ENCODE measurements at regions not wholly inside any gene's neighbourhood (a gene's known extent, or its start where the extent isn't known, plus 50 kb on each side); places are given as distances from the start of the nearest gene placed in this dataset.

DNA sequence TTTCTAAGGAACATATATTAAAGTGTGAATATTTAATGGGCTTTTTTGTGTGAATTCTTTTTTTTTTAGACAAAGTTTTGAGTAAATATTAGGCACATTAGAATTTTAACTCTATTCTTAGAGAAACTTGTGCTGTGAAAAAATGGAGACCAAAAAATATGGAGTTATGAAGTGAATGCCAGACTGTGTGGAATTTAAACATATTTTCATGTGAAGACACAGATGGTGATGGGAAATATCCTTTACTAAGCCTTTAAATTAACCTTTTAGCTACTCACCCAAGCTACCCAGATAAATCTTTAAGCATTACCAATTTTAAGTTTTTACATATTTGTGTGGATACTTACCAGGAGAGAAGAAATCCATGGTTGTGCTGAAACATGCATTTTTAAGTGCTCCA, 148.8 kb upstream of the OTX2 start:
- ChIA-PET POLR2A (interaction anchor here (0.6 kb wide), 1 partner anchor 127 kb away, joined by 3 read pairs; no protein-coding TSS in a partner anchor), CTCF (no interaction called here)
- in situ Hi-C loops (cut with HindIII; ENCODE audit: low pct_unique_long_range_greater_than_20kb, low sequenced_read_pairs) (no loop called here), intact Hi-C loops (cut with micrococcal nuclease; ENCODE audit: unreplicated experiment) (no loop called here)
- no peak overlapping the region for H3K4me3 ChIP-seq (ENCODE audit: low read depth in 2 of 2, low read length in 2 of 2)
- no peaks in the 10 kb centered on the region; the same call in 1 of the 2 replicates for H3K36me3 ChIP-seq (ENCODE audit: control insufficient read depth, insufficient read depth, low read length)
- no peak for DNase-seq (ENCODE audit: low read depth, low spot score)
- no peak for ATAC-seq
- TF ChIP-seq, protein P1, sequence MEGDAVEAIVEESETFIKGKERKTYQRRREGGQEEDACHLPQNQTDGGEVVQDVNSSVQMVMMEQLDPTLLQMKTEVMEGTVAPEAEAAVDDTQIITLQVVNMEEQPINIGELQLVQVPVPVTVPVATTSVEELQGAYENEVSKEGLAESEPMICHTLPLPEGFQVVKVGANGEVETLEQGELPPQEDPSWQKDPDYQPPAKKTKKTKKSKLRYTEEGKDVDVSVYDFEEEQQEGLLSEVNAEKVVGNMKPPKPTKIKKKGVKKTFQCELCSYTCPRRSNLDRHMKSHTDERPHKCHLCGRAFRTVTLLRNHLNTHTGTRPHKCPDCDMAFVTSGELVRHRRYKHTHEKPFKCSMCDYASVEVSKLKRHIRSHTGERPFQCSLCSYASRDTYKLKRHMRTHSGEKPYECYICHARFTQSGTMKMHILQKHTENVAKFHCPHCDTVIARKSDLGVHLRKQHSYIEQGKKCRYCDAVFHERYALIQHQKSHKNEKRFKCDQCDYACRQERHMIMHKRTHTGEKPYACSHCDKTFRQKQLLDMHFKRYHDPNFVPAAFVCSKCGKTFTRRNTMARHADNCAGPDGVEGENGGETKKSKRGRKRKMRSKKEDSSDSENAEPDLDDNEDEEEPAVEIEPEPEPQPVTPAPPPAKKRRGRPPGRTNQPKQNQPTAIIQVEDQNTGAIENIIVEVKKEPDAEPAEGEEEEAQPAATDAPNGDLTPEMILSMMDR (IDR thresholded peaks at IDR 0.05): no peak
- no peak for TF ChIP-seq POLR2AphosphoS5 (IDR thresholded peaks at IDR 0.05; ENCODE audit: low read depth, low read length)
- no TSS peak for BruUV-seq (replicated peaks)
- no peaks in the 10 kb centered on the region for H3K9me3 ChIP-seq (ENCODE audit: control insufficient read depth, insufficient read depth, low read depth, low read length)
- H3K27ac ChIP-seq (ENCODE audit: low read length): no peak overlapping the region
- no peaks in the 10 kb centered on the region for H3K4me1 ChIP-seq (ENCODE audit: control insufficient read depth, insufficient read depth, low read length)
- no peaks in the 10 kb centered on the region for H3K27me3 ChIP-seq (ENCODE audit: control insufficient read depth, insufficient read depth, low read length)

DNA sequence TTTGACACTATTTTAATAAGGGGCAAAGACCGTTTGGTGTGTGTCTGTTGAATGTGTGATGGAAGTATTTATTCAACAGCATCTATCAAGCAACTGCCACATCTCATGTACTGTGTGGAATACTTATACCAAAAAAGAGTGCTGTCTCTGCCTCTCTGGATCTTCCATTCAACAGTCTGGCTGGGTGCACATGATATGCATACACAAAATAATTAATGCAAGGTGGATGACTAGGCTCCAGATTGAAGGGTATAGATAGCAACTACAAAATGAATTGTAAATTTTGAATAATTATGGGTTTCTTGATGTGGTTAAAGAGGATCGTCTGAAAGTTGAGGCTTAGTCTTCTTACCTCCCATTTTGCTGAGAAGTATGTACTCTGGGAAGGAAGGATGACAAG, 145.9 kb upstream of the OTX2 start:
- H3K4me3 ChIP-seq (ENCODE audit: low read depth in 2 of 2, low read length in 2 of 2): no peak overlapping the region
- H3K9me3 ChIP-seq (ENCODE audit: control insufficient read depth, insufficient read depth, low read depth, low read length): no peaks in the 10 kb centered on the region
- H3K27ac ChIP-seq (ENCODE audit: low read length): no peak overlapping the region
- DNase-seq (ENCODE audit: low read depth, low spot score): no peak
- in situ Hi-C loops (cut with HindIII; ENCODE audit: low pct_unique_long_range_greater_than_20kb, low sequenced_read_pairs) (no loop called here), intact Hi-C loops (cut with micrococcal nuclease; ENCODE audit: unreplicated experiment) (no loop called here)
- no peaks in the 10 kb centered on the region; the same call in 1 of the 2 replicates for H3K36me3 ChIP-seq (ENCODE audit: control insufficient read depth, insufficient read depth, low read length)
- ATAC-seq: no peak
- no peak for TF ChIP-seq SIN3A (IDR thresholded peaks at IDR 0.05; ENCODE audit: borderline replicate concordance, insufficient read depth, low read depth, low read length)
- ChIA-PET CTCF (no interaction called here), POLR2A (no interaction called here)
- H3K4me1 ChIP-seq (ENCODE audit: control insufficient read depth, insufficient read depth, low read length): no peaks in the 10 kb centered on the region
- no TSS peak for BruUV-seq (replicated peaks)
- H3K27me3 ChIP-seq (ENCODE audit: control insufficient read depth, insufficient read depth, low read length): 0 out of 2 replicates have a peak, but pooled peaks cover 3% of the 10 kb centered on the region

DNA sequence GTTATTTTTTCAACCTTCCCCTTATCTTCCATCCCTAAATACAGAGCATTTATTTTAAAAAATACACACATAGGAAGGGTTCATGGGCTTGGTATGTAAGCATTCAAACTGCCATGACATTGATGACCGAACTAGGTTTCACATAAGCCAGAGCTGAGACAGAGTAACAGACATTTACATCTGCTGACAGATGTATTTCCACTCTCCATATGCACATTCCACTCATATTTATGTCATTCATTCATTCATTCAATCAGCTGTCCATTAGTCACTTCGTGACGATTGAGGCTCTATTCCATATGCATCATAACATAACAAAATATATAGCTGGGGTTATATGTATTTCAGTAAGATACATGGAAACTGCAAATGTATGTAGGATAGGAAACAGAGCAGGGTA, 145.5 kb upstream of the OTX2 start:
- H3K27me3 ChIP-seq (ENCODE audit: control insufficient read depth, insufficient read depth, low read length): 0 out of 2 replicates have a peak, but pooled peaks cover 3% of the 10 kb centered on the region
- intact Hi-C loops (cut with micrococcal nuclease; ENCODE audit: unreplicated experiment) (no loop called here), in situ Hi-C loops (cut with HindIII; ENCODE audit: low pct_unique_long_range_greater_than_20kb, low sequenced_read_pairs) (no loop called here)
- ChIA-PET CTCF (no interaction called here), POLR2A (no interaction called here)
- H3K9me3 ChIP-seq (ENCODE audit: control insufficient read depth, insufficient read depth, low read depth, low read length): no peaks in the 10 kb centered on the region
- no peak overlapping the region for H3K4me3 ChIP-seq (ENCODE audit: low read depth in 2 of 2, low read length in 2 of 2)
- no peaks in the 10 kb centered on the region for H3K4me1 ChIP-seq (ENCODE audit: control insufficient read depth, insufficient read depth, low read length)
- BruUV-seq (replicated peaks): no TSS peak
- TF ChIP-seq TCF7L2 (IDR thresholded peaks at IDR 0.05; ENCODE audit: low read depth, low read length) (no peak), POLR2AphosphoS5 (IDR thresholded peaks at IDR 0.05; ENCODE audit: low read depth, low read length) (no peak)
- H3K27ac ChIP-seq (ENCODE audit: low read length): no peak overlapping the region
- no peaks in the 10 kb centered on the region; the same call in 1 of the 2 replicates for H3K36me3 ChIP-seq (ENCODE audit: control insufficient read depth, insufficient read depth, low read length)
- DNase-seq (ENCODE audit: low read depth, low spot score): no peak
- no peak for ATAC-seq

DNA sequence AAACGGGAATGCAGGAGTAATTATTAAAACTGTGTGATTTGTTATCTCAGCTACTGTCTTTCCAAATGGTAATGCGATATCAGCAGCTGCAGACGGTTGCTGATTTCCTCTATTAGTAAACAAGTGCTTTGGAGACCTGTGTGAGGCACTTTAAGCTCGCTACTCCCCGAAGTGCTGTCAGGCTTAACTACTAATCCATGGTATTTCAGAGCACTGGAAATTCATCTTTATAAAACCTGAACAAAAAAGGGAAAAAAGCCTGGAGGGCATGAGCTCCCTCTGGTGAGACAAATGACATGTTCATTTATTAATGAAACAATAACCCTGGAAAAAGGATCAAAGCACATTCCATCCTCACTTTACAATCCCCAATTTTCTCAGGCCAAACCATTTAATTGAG, 143.6 kb upstream of the OTX2 start:
- H3K9me3 ChIP-seq (ENCODE audit: control insufficient read depth, insufficient read depth, low read depth, low read length): no peaks in the 10 kb centered on the region
- no peak for DNase-seq (ENCODE audit: low read depth, low spot score)
- no peaks in the 10 kb centered on the region for H3K4me1 ChIP-seq (ENCODE audit: control insufficient read depth, insufficient read depth, low read length)
- POLR2A ChIA-PET: no interaction called here
- CTCF ChIA-PET: no interaction called here
- intact Hi-C loops (cut with micrococcal nuclease; ENCODE audit: unreplicated experiment): no loop called here
- no peak for TF ChIP-seq POLR2AphosphoS5 (IDR thresholded peaks at IDR 0.05; ENCODE audit: low read depth, low read length)
- TF ChIP-seq, protein P1 (IDR thresholded peaks at IDR 0.05): no peak
- in situ Hi-C loops (cut with HindIII; ENCODE audit: low pct_unique_long_range_greater_than_20kb, low sequenced_read_pairs): no loop called here
- ATAC-seq: no peak
- 0 out of 2 replicates have a peak, but pooled peaks cover 3% of the 10 kb centered on the region for H3K27me3 ChIP-seq (ENCODE audit: control insufficient read depth, insufficient read depth, low read length)
- no TSS peak for BruUV-seq (replicated peaks)
- H3K4me3 ChIP-seq (ENCODE audit: low read depth in 2 of 2, low read length in 2 of 2): no peak overlapping the region
- no peaks in the 10 kb centered on the region; the same call in 1 of the 2 replicates for H3K36me3 ChIP-seq (ENCODE audit: control insufficient read depth, insufficient read depth, low read length)
- no peak overlapping the region for H3K27ac ChIP-seq (ENCODE audit: low read length)
